Right atrium auricular region (tissue), 2 donors: ENCODE measurements at regions not wholly inside any gene's neighbourhood (a gene's known extent, or its start where the extent isn't known, plus 50 kb on each side); places are given as distances from the start of the nearest gene placed in this dataset.

Experiments used
- DNase-seq: peaks from one replicate; pipeline ENCODE4 v3.0.0-alpha.2; 2019; ENCODE audit warnings: low spot score
- H3K27ac ChIP-seq, 2 donors: fragments of 200-600 bp; sonication (generic); 1 replicate in 1 of 2; 2 replicates in 1 of 2; pipeline ENCODE4 v1.5.1; 2016 to 2019
- H3K27me3 ChIP-seq, 2 donors: fragments of 200-600 bp; sonication (generic); one replicate each; pipeline versions ENCODE4 v1.5.1 to v1.6.0; 2017 to 2019
- H3K36me3 ChIP-seq: fragments of 200-600 bp; sonication (generic); one replicate; pipeline ENCODE4 v1.5.1; 2016
- H3K4me1 ChIP-seq, 2 donors: fragments of 200-600 bp; sonication (generic); one replicate each; pipeline versions ENCODE4 v1.5.1 to v1.6.0; 2017 to 2019
- H3K4me3 ChIP-seq, 2 donors: fragments of 200-600 bp; sonication (generic); 1 replicate in 1 of 2; 2 replicates in 1 of 2; pipeline ENCODE4 v1.5.1; 2017 to 2019; ENCODE audit warnings: mild to moderate bottlenecking in 1 of 2, moderate library complexity in 1 of 2
- H3K9me3 ChIP-seq, 2 donors: fragments of 200-600 bp; sonication (generic); one replicate each; pipeline ENCODE4 v1.5.1; 2019
- CTCF ChIP-seq, 2 donors: fragments of 200-600 bp; sonication (generic); IDR thresholded peaks; one replicate each; pipeline ENCODE4 v1.5.1; 2019; ENCODE audit warnings: antibody characterized with exemption in 2 of 2

GRCh38 chr13:50125554-50126262 is 110.5 kb downstream of the KCNRG start:
- peaks cover 0 to 57% of the 10 kb centered on the region in 2 donors for H3K4me1 ChIP-seq
- peaks cover 0 to 5% of the 10 kb centered on the region in 2 donors for H3K27me3 ChIP-seq
- peak overlapping the region; percentile 78 to 91 for H3K4me3 ChIP-seq
- TF ChIP-seq CTCF (IDR thresholded peaks at IDR 0.05): no peak
- no peaks in the 10 kb centered on the region for H3K36me3 ChIP-seq
- H3K27ac ChIP-seq: peak overlapping the region; percentile 98 to 100
- H3K9me3 ChIP-seq: no peaks in the 10 kb centered on the region
- DNase-seq: peak; percentile 91

- TF ChIP-seq CTCF (IDR thresholded peaks at IDR 0.05): no peak
- Histone ChIP-seq H3K4me1 (peaks cover 0 to 62% of the 10 kb centered on the region in 2 donors), H3K27me3 (peaks cover 0 to 8% of the 10 kb centered on the region in 2 donors), H3K9me3 (no peaks in the 10 kb centered on the region), H3K27ac (peak overlapping the region; percentile 98 to 100), H3K36me3 (no peaks in the 10 kb centered on the region), H3K4me3 (peak overlapping the region; percentile 78 to 91)
- no peak for DNase-seq
Measured at GRCh38 chr13:50126263-50126992, 111.2 kb downstream of the KCNRG start.

GRCh38 chr13:50126993-50127725 is 111.9 kb downstream of the KCNRG start:
- H3K4me3 ChIP-seq: peak overlapping the region; percentile 22 to 91
- H3K27me3 ChIP-seq: peaks cover 0 to 10% of the 10 kb centered on the region in 2 donors
- no peak for TF ChIP-seq CTCF (IDR thresholded peaks at IDR 0.05)
- peak overlapping the region; percentile 98 to 100 for H3K27ac ChIP-seq
- H3K36me3 ChIP-seq: no peaks in the 10 kb centered on the region
- DNase-seq: no peak
- peaks cover 0 to 55% of the 10 kb centered on the region in 2 donors for H3K4me1 ChIP-seq
- no peaks in the 10 kb centered on the region for H3K9me3 ChIP-seq

- H3K4me3 ChIP-seq: peak overlapping the region; percentile 22 to 91
- peak overlapping the region in 1 of 2 donors; percentile 98 for H3K27ac ChIP-seq
- no peaks in the 10 kb centered on the region for H3K9me3 ChIP-seq
- DNase-seq: no peak
- TF ChIP-seq CTCF (IDR thresholded peaks at IDR 0.05): no peak
- H3K4me1 ChIP-seq: peaks cover 0 to 54% of the 10 kb centered on the region in 2 donors
- H3K36me3 ChIP-seq: no peaks in the 10 kb centered on the region
- H3K27me3 ChIP-seq: peaks cover 6 to 16% of the 10 kb centered on the region in 2 donors
Measured at GRCh38 chr13:50127726-50128291, 112.6 kb downstream of the KCNRG start.

GRCh38 chr13:50128428-50128931 is 113.2 kb downstream of the KCNRG start:
- no peak overlapping the region for H3K4me3 ChIP-seq
- H3K9me3 ChIP-seq: no peaks in the 10 kb centered on the region
- peaks cover 0 to 48% of the 10 kb centered on the region in 2 donors for H3K4me1 ChIP-seq
- no peaks in the 10 kb centered on the region for H3K36me3 ChIP-seq
- TF ChIP-seq CTCF (IDR thresholded peaks at IDR 0.05): no peak
- no peak for DNase-seq
- peaks cover 13 to 19% of the 10 kb centered on the region in 2 donors for H3K27me3 ChIP-seq
- H3K27ac ChIP-seq: no peak overlapping the region
